GM21360 (cell line): ENCODE measurements at regions not wholly inside any gene's neighbourhood (a gene's known extent, or its start where the extent isn't known, plus 50 kb on each side); places are given as distances from the start of the nearest gene placed in this dataset.
A peak's percentile ranks its signal among the peaks of the same experiment; 100 is the strongest.

ENCODE experiments used
- ATAC-seq: cut with Tn5 transposase; IDR thresholded peaks from one replicate; pipeline ENCODE4 v1.9.1; 2021; ENCODE audit warnings: mild to moderate bottlenecking, moderate library complexity; ENCODE audit not compliant: unreplicated experiment

GRCh38 chr3:158961911-158962310 lies 160.1 kb downstream of the MFSD1 start:
- no peak for ATAC-seq

- no peak for ATAC-seq
Observed at GRCh38 chr3:158970006-158970405, 168.2 kb downstream of the MFSD1 start.

GRCh38 chr3:158974904-158975303 lies 173.1 kb downstream of the MFSD1 start:
- no peak for ATAC-seq

GRCh38 chr3:158976966-158977365 lies 175.1 kb downstream of the MFSD1 start:
- ATAC-seq, result no peak

GRCh38 chr3:158977497-158977896 lies 175.6 kb downstream of the MFSD1 start:
- ATAC-seq, result no peak

GRCh38 chr3:158983216-158984099 lies 181.6 kb downstream of the MFSD1 start:
- ATAC-seq, result no peak

- ATAC-seq, result no peak
Observed at GRCh38 chr3:158991146-158991705, 189.4 kb downstream of the MFSD1 start.

- ATAC-seq, result no peak
Observed at GRCh38 chr3:158992463-158992862, 190.6 kb downstream of the MFSD1 start.

GRCh38 chr3:158994386-158994785 lies 192.5 kb downstream of the MFSD1 start:
- no peak for ATAC-seq

- no peak for ATAC-seq
Observed at GRCh38 chr3:159001711-159002110, 199.9 kb downstream of the MFSD1 start.

GRCh38 chr3:159005137-159005536 lies 203.3 kb downstream of the MFSD1 start:
- ATAC-seq, result no peak

- no peak for ATAC-seq
Observed at GRCh38 chr3:159007331-159007730, 205.5 kb downstream of the MFSD1 start.

- ATAC-seq, result no peak
Observed at GRCh38 chr3:159008401-159008800, 206.5 kb downstream of the MFSD1 start.

- no peak for ATAC-seq
Observed at GRCh38 chr3:159018341-159018740, 216.5 kb downstream of the MFSD1 start.

GRCh38 chr3:159025733-159026132 lies 223.9 kb downstream of the MFSD1 start:
- no peak for ATAC-seq

GRCh38 chr3:159026510-159026909 lies 224.7 kb downstream of the MFSD1 start:
- ATAC-seq, result no peak

- ATAC-seq, result no peak
Observed at GRCh38 chr3:159028706-159029105, 226.9 kb downstream of the MFSD1 start.

GRCh38 chr3:159029306-159030026 lies 227.6 kb downstream of the MFSD1 start:
- ATAC-seq, result peak; percentile 87

GRCh38 chr3:159030138-159030670 lies 228.3 kb downstream of the MFSD1 start:
- ATAC-seq, result no peak

GRCh38 chr3:159030886-159031679 lies 229.2 kb downstream of the MFSD1 start:
- ATAC-seq, result no peak

- no peak for ATAC-seq
Observed at GRCh38 chr3:159032311-159032710, 230.5 kb downstream of the MFSD1 start.
